ENCODE measurements at regions not wholly inside any gene's neighbourhood (a gene's known extent, or its start where the extent isn't known, plus 50 kb on each side); places are given as distances from the start of the nearest gene placed in this dataset.

- no peak for TF ChIP-seq REST (IDR thresholded peaks at IDR 0.05; ENCODE audit: low read depth)
- no peak for TF ChIP-seq EP300 (IDR thresholded peaks at IDR 0.05; ENCODE audit: borderline replicate concordance)
- TF ChIP-seq, protein P1, sequence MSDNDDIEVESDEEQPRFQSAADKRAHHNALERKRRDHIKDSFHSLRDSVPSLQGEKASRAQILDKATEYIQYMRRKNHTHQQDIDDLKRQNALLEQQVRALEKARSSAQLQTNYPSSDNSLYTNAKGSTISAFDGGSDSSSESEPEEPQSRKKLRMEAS (IDR thresholded peaks at IDR 0.05): no peak
- no peak for TF ChIP-seq EGR1 (IDR thresholded peaks at IDR 0.05)
- no peak for TF ChIP-seq TAF1 (IDR thresholded peaks at IDR 0.05; ENCODE audit: low read depth)
- no peak for TF ChIP-seq CREB1 (IDR thresholded peaks at IDR 0.05; ENCODE audit: low read depth)
- TF ChIP-seq FOXM1 (IDR thresholded peaks at IDR 0.05; ENCODE audit: borderline replicate concordance, low read depth): no peak
- no peak for TF ChIP-seq RAD21 (IDR thresholded peaks at IDR 0.05; ENCODE audit: low read depth)
These were observed 51.7 kb upstream of the ATP5MC3 start for GRCh38 chr2:175233135-175233719.
